ENCODE measurements at regions not wholly inside any gene's neighbourhood (a gene's known extent, or its start where the extent isn't known, plus 50 kb on each side); places are given as distances from the start of the nearest gene placed in this dataset.

- H3K4me1 ChIP-seq (replicated peaks) = peaks cover 2% of the 10 kb centered on the region
- WGBS = 44% methylated on average over 1 of the region's 1 CpG
- no peaks in the 10 kb centered on the region for H3K9me3 ChIP-seq
- intact Hi-C loops (cut with DNase I) = no loop called here
- no peak for TF ChIP-seq POLR2A (IDR thresholded peaks at IDR 0.05)
- no peak for DNase-seq (ENCODE audit: low spot score)
- no peaks in the 10 kb centered on the region for H3K27me3 ChIP-seq (replicated peaks; ENCODE audit: insufficient read depth)
- H3K4me3 ChIP-seq = no peak overlapping the region
- H3K36me3 ChIP-seq = no peaks in the 10 kb centered on the region
- H3K27ac ChIP-seq = no peak overlapping the region
Measured at GRCh38 chr4:100590325-100590724, 72.5 kb upstream of the EMCN start.

- H3K4me3 ChIP-seq = no peak overlapping the region
- peaks cover 2% of the 10 kb centered on the region for H3K4me1 ChIP-seq (replicated peaks)
- no peaks in the 10 kb centered on the region for H3K9me3 ChIP-seq
- H3K36me3 ChIP-seq = no peaks in the 10 kb centered on the region
- no peak overlapping the region for H3K27ac ChIP-seq
- H3K27me3 ChIP-seq (replicated peaks; ENCODE audit: insufficient read depth) = no peaks in the 10 kb centered on the region
- no peak for DNase-seq (ENCODE audit: low spot score)
- intact Hi-C loops (cut with DNase I) = no loop called here
- WGBS = 73% methylated on average over 3 of the region's 3 CpGs
- TF ChIP-seq POLR2A (IDR thresholded peaks at IDR 0.05) (no peak), POLR2AphosphoS5 (IDR thresholded peaks at IDR 0.05) (no peak), CTCF (IDR thresholded peaks at IDR 0.05) (no peak)
Measured at GRCh38 chr4:100588076-100588475, 70.3 kb upstream of the EMCN start.

GRCh38 chr4:100582146-100582545 lies 64.3 kb upstream of the EMCN start:
- H3K4me1 ChIP-seq (replicated peaks) = no peaks in the 10 kb centered on the region
- TF ChIP-seq CTCF (IDR thresholded peaks at IDR 0.05) (no peak), POLR2A (IDR thresholded peaks at IDR 0.05) (no peak), POLR2AphosphoS5 (IDR thresholded peaks at IDR 0.05) (no peak)

GRCh38 chr4:100581337-100581736 lies 63.5 kb upstream of the EMCN start:
- Histone ChIP-seq H3K36me3 (no peaks in the 10 kb centered on the region), H3K4me1 (replicated peaks) (no peaks in the 10 kb centered on the region), H3K9me3 (no peaks in the 10 kb centered on the region), H3K4me3 (no peak overlapping the region), H3K27ac (no peak overlapping the region), H3K27me3 (replicated peaks; ENCODE audit: insufficient read depth) (no peaks in the 10 kb centered on the region)
- 24% methylated on average over 2 of the region's 2 CpGs for WGBS
- intact Hi-C loops (cut with DNase I) = no loop called here
- TF ChIP-seq POLR2AphosphoS5 (IDR thresholded peaks at IDR 0.05) = no peak
- peak; percentile 42 for DNase-seq (ENCODE audit: low spot score)

More at GRCh38 chr4:100582146-100582545, 64.3 kb upstream of the EMCN start:
- H3K36me3 ChIP-seq = no peaks in the 10 kb centered on the region
- intact Hi-C loops (cut with DNase I) = no loop called here
- no peak for DNase-seq (ENCODE audit: low spot score)
- H3K9me3 ChIP-seq = no peaks in the 10 kb centered on the region
- H3K27ac ChIP-seq = no peak overlapping the region
- no peak overlapping the region for H3K4me3 ChIP-seq
- no peaks in the 10 kb centered on the region for H3K27me3 ChIP-seq (replicated peaks; ENCODE audit: insufficient read depth)
- WGBS = 45% methylated on average over 2 of the region's 2 CpGs

GRCh38 chr4:100576570-100576969 lies 58.7 kb upstream of the EMCN start:
- 98% methylated on average over 3 of the region's 3 CpGs for WGBS
- no peak overlapping the region for H3K27ac ChIP-seq
- no peaks in the 10 kb centered on the region for H3K36me3 ChIP-seq
- H3K4me1 ChIP-seq (replicated peaks) = no peaks in the 10 kb centered on the region
- no peak for TF ChIP-seq POLR2A (IDR thresholded peaks at IDR 0.05)
- no peak for TF ChIP-seq CTCF (IDR thresholded peaks at IDR 0.05)
- TF ChIP-seq POLR2AphosphoS5 (IDR thresholded peaks at IDR 0.05) = no peak
- intact Hi-C loops (cut with DNase I) = no loop called here
- H3K9me3 ChIP-seq = no peaks in the 10 kb centered on the region
- H3K4me3 ChIP-seq = no peak overlapping the region
- DNase-seq (ENCODE audit: low spot score) = no peak
- H3K27me3 ChIP-seq (replicated peaks; ENCODE audit: insufficient read depth) = no peaks in the 10 kb centered on the region

GRCh38 chr4:100574607-100575006 lies 56.8 kb upstream of the EMCN start:
- Histone ChIP-seq H3K9me3 (no peaks in the 10 kb centered on the region), H3K27ac (no peak overlapping the region), H3K4me1 (replicated peaks) (no peaks in the 10 kb centered on the region), H3K27me3 (replicated peaks; ENCODE audit: insufficient read depth) (no peaks in the 10 kb centered on the region), H3K4me3 (no peak overlapping the region), H3K36me3 (no peaks in the 10 kb centered on the region)
- TF ChIP-seq POLR2AphosphoS5 (IDR thresholded peaks at IDR 0.05) = no peak
- no peak for TF ChIP-seq CTCF (IDR thresholded peaks at IDR 0.05)
- TF ChIP-seq POLR2A (IDR thresholded peaks at IDR 0.05) = no peak
- 95% methylated on average over 2 of the region's 2 CpGs for WGBS
- intact Hi-C loops (cut with DNase I) = no loop called here
- no peak for DNase-seq (ENCODE audit: low spot score)

All from prostate gland (tissue), 2 donors.